NCI-H146 treated with DMSO at 0.1 percent for 48 hours (cell line): ENCODE measurements at regions not wholly inside any gene's neighbourhood (a gene's known extent, or its start where the extent isn't known, plus 50 kb on each side); places are given as distances from the start of the nearest gene placed in this dataset.
"Not testable (repeated sequence)": the region's sequence is repeated elsewhere in the genome, so short reads cannot be mapped to it uniquely, and the experiment has no call there.

Experiments used
- DNase-seq: peaks from one replicate; lab custom pipeline; 2025; ENCODE audit not compliant: unreplicated experiment; lab: John Stamatoyannopoulos, UW

GRCh38 chr5:102664616-102665335, 90.3 kb upstream of the PAM start:
- peak; percentile 14 for DNase-seq

- peak; percentile 27 for DNase-seq
These were observed 88.8 kb upstream of the PAM start for GRCh38 chr5:102666164-102666946.

- DNase-seq, result no peak
These were observed 86.7 kb upstream of the PAM start for GRCh38 chr5:102668220-102668932.

- peak; percentile 54 for DNase-seq
These were observed 84.8 kb upstream of the PAM start for GRCh38 chr5:102670224-102670836.

- DNase-seq, result not testable (repeated sequence)
These were observed 83.9 kb upstream of the PAM start for GRCh38 chr5:102671033-102671734.

GRCh38 chr5:102678267-102679058, 76.6 kb upstream of the PAM start:
- no peak for DNase-seq

- DNase-seq, result peak; percentile 69
These were observed 73.6 kb upstream of the PAM start for GRCh38 chr5:102681403-102681983.

- DNase-seq, result no peak
These were observed 72.9 kb upstream of the PAM start for GRCh38 chr5:102682101-102682647.

GRCh38 chr5:102688076-102688475, 67.0 kb upstream of the PAM start:
- DNase-seq, result not testable (repeated sequence)

- not testable (repeated sequence) for DNase-seq
These were observed 66.3 kb upstream of the PAM start for GRCh38 chr5:102688581-102689342.

- DNase-seq, result no peak
These were observed 64.2 kb upstream of the PAM start for GRCh38 chr5:102690910-102691309.

- no peak for DNase-seq
These were observed 63.7 kb upstream of the PAM start for GRCh38 chr5:102691434-102691833.

GRCh38 chr5:102700120-102700831, 54.8 kb upstream of the PAM start:
- DNase-seq, result no peak

- DNase-seq, result no peak
These were observed 54.2 kb upstream of the PAM start for GRCh38 chr5:102700916-102701315.

- DNase-seq, result no peak
These were observed 53.4 kb upstream of the PAM start for GRCh38 chr5:102701748-102702147.
